ENCODE measurements at regions not wholly inside any gene's neighbourhood (a gene's known extent, or its start where the extent isn't known, plus 50 kb on each side); places are given as distances from the start of the nearest gene placed in this dataset.

- no peak for DNase-seq
Observed at GRCh38 chr5:89443508-89443907, 560.5 kb upstream of the MEF2C start.

DNA sequence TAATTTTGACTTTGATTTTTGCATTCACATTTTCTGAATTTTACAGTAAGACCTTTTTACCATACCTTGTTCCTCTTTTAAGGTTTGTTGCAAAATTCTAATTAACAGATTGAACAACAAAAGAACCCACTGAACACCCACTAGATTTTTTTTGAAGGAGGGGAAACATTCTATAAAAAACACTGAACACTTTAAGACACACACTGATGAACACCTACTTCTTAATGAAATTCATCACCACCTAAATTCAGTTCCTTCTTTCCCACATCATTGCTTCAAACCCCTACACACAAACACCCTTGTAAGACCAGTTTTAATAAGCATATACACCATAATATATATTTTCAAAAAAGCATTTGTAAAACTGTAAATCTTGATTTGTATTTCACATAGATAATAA, 559.0 kb upstream of the MEF2C start:
- DNase-seq, result no peak

GRCh38 chr5:89440670-89441069, 557.7 kb upstream of the MEF2C start:
- DNase-seq, result no peak

GRCh38 chr5:89437450-89438435, 554.8 kb upstream of the MEF2C start:
- no peak for DNase-seq

- DNase-seq, result no peak
Observed at GRCh38 chr5:89436464-89436863, 553.5 kb upstream of the MEF2C start.

- no peak for DNase-seq
Observed at GRCh38 chr5:89435347-89435746, 552.4 kb upstream of the MEF2C start.

DNA sequence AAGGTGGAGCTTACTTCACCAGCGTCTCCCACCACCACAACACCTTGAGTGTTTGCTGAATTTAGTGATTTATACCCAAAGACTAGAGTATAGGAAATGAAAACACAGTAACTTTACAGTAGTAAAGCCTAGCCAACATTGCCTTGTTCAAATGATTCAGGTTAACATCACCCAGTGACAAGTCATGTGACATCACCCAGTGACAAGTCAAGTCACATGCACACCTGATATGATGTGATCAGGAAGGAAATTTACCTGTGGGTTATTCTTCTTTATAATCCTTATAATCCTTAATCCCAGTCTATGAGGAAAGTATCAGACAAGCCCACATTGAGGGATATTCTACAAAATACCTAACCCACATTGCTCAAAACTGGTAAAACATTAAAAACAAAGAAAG, 545.6 kb upstream of the MEF2C start:
- no peak for DNase-seq

GRCh38 chr5:89425062-89425461, 542.1 kb upstream of the MEF2C start:
- DNase-seq, result no peak

GRCh38 chr5:89421035-89421434, 538.1 kb upstream of the MEF2C start:
- DNase-seq, result no peak

DNA sequence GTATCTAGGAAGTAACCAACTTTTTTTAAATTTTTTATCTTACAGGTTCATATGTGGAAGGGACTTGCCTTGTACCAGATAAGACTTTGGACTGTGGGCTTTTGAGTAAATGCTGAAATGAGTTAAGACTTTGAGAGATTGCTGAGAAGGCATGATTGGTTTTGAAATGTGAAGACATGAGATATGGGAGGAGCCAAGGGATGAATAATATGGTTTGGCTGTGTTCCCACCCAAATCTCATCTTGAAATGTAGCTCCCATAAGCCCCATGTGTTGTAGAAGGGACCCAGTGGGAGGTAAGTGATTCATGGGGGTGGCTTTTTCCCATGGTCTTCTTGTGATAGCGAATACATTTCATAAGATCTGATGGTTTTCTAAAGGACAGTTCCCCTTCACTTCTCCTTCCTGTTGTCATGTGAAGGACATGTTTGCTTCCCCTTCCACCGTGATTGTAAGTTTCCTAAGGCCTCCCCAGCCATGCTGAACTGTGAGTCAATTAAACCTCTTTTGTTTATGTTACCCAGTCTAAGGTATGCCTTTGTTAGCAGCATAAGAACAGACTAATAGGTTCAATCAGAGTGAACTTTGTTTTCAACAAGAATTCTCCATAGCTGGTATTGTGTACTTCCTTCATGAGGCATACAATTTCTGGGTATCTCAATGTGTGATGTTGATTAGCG, 535.6 kb upstream of the MEF2C start:
- no peak for DNase-seq

DNA sequence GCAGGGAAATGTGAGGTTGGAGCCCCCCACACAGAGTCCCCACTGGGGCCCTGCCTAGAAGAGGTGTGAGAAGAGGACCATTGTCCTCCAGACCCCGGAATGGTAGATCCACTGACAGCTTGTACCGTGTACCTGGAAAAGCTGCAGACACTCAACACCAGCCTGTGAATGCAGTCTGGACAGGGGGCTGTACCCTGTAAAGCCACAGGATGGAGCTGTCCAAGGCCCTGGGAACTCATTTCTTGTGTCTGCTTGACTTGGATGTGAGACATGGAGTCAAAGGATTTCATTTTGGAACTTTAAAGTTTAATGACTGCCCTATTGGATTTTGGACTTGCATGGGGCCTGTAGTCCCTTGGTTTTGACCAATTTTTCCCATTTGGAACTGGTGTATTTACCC, 535.0 kb upstream of the MEF2C start:
- no peak for DNase-seq

- DNase-seq, result no peak
Observed at GRCh38 chr5:89417515-89417914, 534.5 kb upstream of the MEF2C start.

- DNase-seq, result no peak
Observed at GRCh38 chr5:89411891-89412290, 528.9 kb upstream of the MEF2C start.

GRCh38 chr5:89407054-89407453, 524.1 kb upstream of the MEF2C start:
- no peak for DNase-seq

GRCh38 chr5:89401659-89402058, 518.7 kb upstream of the MEF2C start:
- no peak for DNase-seq

GRCh38 chr5:89401012-89401411, 518.0 kb upstream of the MEF2C start:
- no peak for DNase-seq

DNA sequence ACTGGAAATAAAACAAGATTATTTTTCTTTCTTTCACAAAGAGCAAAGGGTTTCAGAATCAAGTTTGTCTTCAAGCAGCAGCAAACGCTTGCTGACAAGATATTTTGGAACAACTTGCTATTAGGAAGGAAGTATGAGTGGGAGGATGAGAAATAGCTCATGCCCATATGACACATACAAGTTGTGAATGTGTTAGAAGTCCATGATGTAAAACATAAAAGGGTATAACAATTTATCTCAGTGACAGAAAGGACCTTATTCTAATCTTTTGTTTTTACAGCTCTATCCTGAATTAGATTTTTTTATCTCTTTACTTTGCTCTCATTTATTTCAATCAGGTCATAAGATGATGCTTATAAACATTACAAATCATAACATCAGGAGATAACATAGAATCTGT, 516.6 kb upstream of the MEF2C start:
- DNase-seq, result no peak

DNA sequence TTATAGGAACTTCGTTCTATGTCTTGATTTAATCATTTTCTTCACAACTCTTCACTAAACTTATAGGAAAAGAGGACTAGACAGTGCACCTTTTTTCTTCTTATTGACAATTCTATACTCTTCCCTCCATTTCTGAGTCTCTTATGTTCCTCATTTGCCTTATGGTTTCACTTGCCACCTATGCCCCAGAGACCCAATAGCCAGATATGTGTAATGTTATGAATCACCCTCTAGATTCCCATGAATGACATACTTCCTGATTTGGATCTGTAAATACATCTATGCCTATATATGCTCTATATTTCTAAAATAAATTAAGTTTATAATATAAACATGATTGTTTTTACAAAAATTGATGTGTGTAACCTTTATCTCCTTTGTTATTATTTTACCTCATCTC, 514.1 kb upstream of the MEF2C start:
- DNase-seq, result no peak

DNA sequence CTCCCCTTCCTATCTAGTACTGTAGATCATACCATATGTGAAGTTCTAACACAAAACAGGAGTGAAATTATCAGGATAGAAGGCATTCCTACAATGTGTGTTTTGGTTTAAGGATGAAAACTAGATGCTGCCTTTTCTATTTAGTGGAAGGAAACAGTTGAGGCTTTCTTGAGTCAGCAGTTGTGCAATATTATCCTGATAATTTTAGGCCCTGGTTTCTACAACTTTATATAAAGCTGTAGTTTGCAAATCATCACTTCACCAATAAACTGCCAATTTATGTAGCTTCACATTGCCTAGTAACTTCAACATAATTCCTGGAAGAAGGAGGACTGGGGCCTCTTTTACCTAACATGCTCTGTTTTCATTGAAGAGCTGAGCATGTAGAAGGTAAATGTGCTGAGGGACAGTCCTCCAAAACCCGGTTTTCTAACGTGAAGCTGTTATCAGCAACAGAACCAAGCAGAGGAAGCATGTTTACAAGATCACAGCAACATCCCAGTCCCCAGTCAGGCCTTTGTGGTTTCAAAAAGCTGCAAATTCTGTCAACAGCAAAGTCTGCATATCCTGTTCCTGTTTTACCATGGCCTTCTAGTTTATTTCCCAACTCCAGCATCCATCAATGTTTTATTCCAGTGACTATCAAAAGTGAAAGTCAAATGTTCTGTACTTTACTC, 513.4 kb upstream of the MEF2C start:
- DNase-seq, result no peak

GRCh38 chr5:89395111-89395510, 512.1 kb upstream of the MEF2C start:
- DNase-seq, result no peak

DNA sequence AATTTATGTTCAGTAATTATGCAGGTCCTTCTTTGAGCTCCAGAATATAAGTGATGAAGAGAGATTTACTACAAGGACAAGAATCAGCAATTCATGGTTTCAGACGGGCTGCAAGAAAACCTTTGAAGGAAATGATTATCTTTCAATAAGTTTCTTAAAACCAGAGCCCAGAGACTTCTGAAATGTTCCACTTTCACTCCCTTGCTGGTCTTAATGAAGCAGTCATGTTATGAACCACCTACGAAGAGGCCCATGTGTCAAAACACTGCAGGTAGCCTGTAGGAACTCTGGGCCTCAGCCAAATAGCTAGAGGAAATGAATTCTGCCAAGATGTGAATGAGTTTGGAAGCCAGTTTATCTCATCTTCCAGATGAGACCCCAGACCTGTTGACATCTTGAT, 505.9 kb upstream of the MEF2C start:
- DNase-seq, result no peak

DNA sequence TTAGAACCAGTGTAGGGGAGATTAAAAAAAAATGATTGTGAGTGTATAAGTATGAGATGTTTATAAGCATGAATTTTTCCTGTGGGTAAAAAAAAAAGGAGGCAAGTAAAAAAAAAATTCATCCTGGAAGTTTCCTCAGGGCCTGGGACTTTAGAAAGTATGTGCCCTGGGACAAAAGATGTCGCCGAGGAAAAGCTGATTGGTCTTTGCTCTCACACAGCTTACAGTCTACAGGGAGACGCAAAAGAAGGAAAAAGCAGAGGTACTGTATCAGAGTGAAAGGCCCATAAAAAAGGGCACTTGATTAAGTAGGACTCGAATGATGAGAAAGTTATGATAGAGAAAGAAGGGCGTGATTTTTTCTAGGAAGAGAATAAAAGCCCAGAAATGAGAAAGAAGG, 501.4 kb upstream of the MEF2C start:
- DNase-seq, result no peak

DNA sequence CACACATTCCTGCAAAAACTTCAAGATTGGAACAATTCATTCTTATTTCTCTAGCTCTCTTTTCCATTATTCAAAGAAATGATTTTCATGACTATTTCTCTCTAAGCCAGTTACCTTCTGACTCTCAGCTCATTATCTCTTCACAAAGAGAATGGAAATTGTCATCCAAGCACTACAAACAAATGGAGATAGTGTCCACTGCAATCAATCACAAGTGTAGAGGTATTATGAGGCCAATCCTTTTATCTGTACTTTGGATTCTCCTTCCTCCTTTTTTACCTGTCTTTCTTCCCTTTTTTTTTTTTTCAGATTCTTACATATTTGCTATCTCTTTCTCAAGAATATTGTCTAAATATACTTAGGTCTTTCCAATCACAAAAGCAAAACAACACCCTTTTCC, 497.7 kb upstream of the MEF2C start:
- DNase-seq, result no peak

Measured in central memory CD4-positive, alpha-beta T cell (primary cell).